ENCODE measurements at regions not wholly inside any gene's neighbourhood (a gene's known extent, or its start where the extent isn't known, plus 50 kb on each side); places are given as distances from the start of the nearest gene placed in this dataset.

DNA sequence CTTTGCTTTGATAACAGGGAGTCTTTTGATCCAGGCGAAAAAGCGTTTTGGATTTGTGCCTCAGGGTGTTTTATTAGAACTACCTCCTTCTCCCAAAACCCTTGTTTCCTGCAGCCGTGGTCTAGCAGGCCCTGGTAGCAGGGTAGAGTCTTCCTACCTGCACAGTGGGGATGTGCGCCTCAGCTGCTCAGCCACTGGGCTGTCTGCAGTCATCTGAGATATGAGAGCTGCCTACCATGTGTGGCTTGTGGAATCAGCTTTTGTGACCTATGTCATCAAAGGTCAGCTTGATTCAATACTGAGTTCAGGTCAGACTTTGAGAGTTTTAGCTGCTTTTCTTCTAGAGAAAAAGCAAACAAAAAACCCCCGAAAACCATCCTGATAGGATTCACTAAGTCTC, 279.5 kb downstream of the CLIC5 start:
- Histone ChIP-seq H3K9ac (ENCODE audit: low read depth, low read length) (no peak overlapping the region), H3K36me3 (ENCODE audit: insufficient read depth, low read length) (no peaks in the 10 kb centered on the region), H3K4me3 (ENCODE audit: low read length) (no peak overlapping the region), H3K4me2 (ENCODE audit: low read length) (no peak overlapping the region), H3K9me3 (replicated peaks; ENCODE audit: low read length) (no peaks in the 10 kb centered on the region), H3K4me1 (ENCODE audit: control insufficient read depth, insufficient read depth, low read length) (no peaks in the 10 kb centered on the region), H3K27me3 (ENCODE audit: control insufficient read depth, insufficient read depth, low read length) (peaks cover 12% of the 10 kb centered on the region)

DNA sequence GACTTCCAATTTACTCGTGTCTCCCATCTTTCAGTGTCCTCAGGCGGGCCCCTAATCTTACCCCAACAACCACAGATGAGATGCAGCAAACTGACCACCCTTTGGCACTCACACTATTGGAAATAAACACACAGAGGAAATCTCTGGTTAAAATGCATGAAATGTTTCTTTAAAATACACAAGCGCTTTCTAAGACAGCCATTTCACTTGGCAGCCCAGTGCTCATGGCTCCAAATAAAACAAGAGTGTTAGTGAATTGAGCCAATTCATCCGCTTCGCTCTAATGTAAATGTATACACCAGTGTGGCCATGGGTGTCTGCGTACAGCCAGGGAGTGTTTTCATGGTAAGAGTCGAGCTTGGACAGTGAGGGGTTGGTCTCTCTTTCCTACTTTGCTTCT, 282.9 kb downstream of the CLIC5 start:
- Histone ChIP-seq H3K4me1 (ENCODE audit: control insufficient read depth, insufficient read depth, low read length) (no peaks in the 10 kb centered on the region), H3K4me2 (ENCODE audit: low read length) (no peak overlapping the region), H3K27me3 (ENCODE audit: control insufficient read depth, insufficient read depth, low read length) (peaks cover 12% of the 10 kb centered on the region), H3K4me3 (ENCODE audit: low read length) (no peak overlapping the region), H3K9me3 (replicated peaks; ENCODE audit: low read length) (no peaks in the 10 kb centered on the region), H3K36me3 (ENCODE audit: insufficient read depth, low read length) (no peaks in the 10 kb centered on the region), H3K9ac (ENCODE audit: low read depth, low read length) (no peak overlapping the region)

DNA sequence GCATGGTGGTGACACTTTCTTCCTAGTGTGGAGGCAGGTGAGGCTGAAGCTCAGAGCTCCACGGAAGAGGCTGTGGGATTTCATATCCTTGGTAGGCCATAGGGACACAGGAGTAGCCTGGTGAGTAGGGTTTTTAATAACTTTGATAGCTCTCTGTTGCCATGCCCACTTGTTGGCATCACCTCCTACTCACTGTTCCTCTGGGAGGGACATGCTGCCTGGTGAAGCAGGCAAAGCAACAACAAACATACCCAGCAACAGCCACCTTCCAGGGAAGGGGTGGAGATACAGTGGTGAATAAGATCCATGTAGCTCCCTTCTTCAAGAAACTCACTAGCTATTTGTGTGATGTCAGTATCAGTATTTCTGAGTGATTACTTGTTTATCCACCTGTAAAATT, 285.4 kb downstream of the CLIC5 start:
- Histone ChIP-seq H3K27me3 (ENCODE audit: control insufficient read depth, insufficient read depth, low read length) (peaks cover 12% of the 10 kb centered on the region), H3K4me2 (ENCODE audit: low read length) (no peak overlapping the region), H3K9me3 (replicated peaks; ENCODE audit: low read length) (no peaks in the 10 kb centered on the region), H3K9ac (ENCODE audit: low read depth, low read length) (no peak overlapping the region), H3K4me1 (ENCODE audit: control insufficient read depth, insufficient read depth, low read length) (no peaks in the 10 kb centered on the region), H3K36me3 (ENCODE audit: insufficient read depth, low read length) (no peaks in the 10 kb centered on the region), H3K4me3 (ENCODE audit: low read length) (no peak overlapping the region)

DNA sequence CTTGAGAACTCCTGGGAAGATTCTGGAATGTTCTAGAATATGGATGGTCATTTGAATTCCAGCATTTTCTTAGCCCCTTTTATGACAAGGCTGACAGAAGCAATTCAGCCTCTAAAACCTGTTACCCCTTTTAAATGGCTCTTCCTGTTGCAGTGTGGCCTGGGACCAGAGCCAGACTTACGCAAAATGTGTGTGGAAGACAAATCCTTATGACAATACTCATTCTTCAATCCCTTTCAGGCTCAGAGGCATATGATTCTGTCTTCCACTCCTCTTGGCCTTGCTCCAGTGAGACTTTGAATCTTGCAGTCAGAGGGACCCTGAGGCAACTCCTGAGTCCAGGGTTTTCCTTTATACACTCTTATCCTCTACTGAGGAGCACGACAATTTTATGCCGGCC, 287.0 kb downstream of the CLIC5 start:
- H3K27me3 ChIP-seq (ENCODE audit: control insufficient read depth, insufficient read depth, low read length), result no peaks in the 10 kb centered on the region
- peaks cover 3% of the 10 kb centered on the region for H3K4me1 ChIP-seq (ENCODE audit: control insufficient read depth, insufficient read depth, low read length)

GRCh38 chr6:45727819-45728449, 287.7 kb downstream of the CLIC5 start:
- H3K36me3 ChIP-seq (ENCODE audit: insufficient read depth, low read length), result no peaks in the 10 kb centered on the region
- H3K9ac ChIP-seq (ENCODE audit: low read depth, low read length), result no peak overlapping the region
- H3K9me3 ChIP-seq (replicated peaks; ENCODE audit: low read length), result no peaks in the 10 kb centered on the region
- H3K4me3 ChIP-seq (ENCODE audit: low read length), result no peak overlapping the region
- no peak overlapping the region for H3K4me2 ChIP-seq (ENCODE audit: low read length)
- peaks cover 3% of the 10 kb centered on the region for H3K4me1 ChIP-seq (ENCODE audit: control insufficient read depth, insufficient read depth, low read length)
- H3K27me3 ChIP-seq (ENCODE audit: control insufficient read depth, insufficient read depth, low read length), result no peaks in the 10 kb centered on the region

More for the DNA sequence above, 287.0 kb downstream of the CLIC5 start:
- Histone ChIP-seq H3K36me3 (ENCODE audit: insufficient read depth, low read length) (no peaks in the 10 kb centered on the region), H3K4me3 (ENCODE audit: low read length) (no peak overlapping the region), H3K9me3 (replicated peaks; ENCODE audit: low read length) (no peaks in the 10 kb centered on the region), H3K9ac (ENCODE audit: low read depth, low read length) (no peak overlapping the region), H3K4me2 (ENCODE audit: low read length) (no peak overlapping the region)

- no peak overlapping the region for H3K4me3 ChIP-seq (ENCODE audit: low read length)
- H3K4me2 ChIP-seq (ENCODE audit: low read length), result no peak overlapping the region
- H3K27me3 ChIP-seq (ENCODE audit: control insufficient read depth, insufficient read depth, low read length), result no peaks in the 10 kb centered on the region
- no peaks in the 10 kb centered on the region for H3K9me3 ChIP-seq (replicated peaks; ENCODE audit: low read length)
- H3K36me3 ChIP-seq (ENCODE audit: insufficient read depth, low read length), result no peaks in the 10 kb centered on the region
- H3K4me1 ChIP-seq (ENCODE audit: control insufficient read depth, insufficient read depth, low read length), result peaks cover 3% of the 10 kb centered on the region
- no peak overlapping the region for H3K9ac ChIP-seq (ENCODE audit: low read depth, low read length)
Observed at GRCh38 chr6:45727228-45727627, 288.4 kb downstream of the CLIC5 start.

DNA sequence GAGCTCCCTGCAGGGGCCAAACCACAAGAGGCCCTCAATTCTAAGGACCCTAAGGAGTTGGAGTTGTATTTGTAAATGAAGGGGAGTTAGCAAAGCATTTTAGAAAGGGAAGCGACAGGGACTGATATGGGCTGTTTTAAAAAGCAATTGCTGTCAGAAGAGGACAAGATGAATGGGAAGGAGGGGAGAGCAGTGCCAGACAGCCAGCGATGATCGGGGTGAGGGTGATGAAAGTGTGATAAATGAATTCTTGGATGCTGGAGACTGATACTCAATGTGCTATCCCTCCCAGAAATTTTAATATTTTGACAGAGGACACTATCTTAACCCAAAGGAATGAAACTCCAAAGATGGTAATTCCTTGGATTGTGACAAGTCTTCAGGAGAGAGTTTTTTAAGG, 289.2 kb downstream of the CLIC5 start:
- Histone ChIP-seq H3K9ac (ENCODE audit: low read depth, low read length) (no peak overlapping the region), H3K4me1 (ENCODE audit: control insufficient read depth, insufficient read depth, low read length) (peaks cover 3% of the 10 kb centered on the region), H3K4me2 (ENCODE audit: low read length) (no peak overlapping the region), H3K4me3 (ENCODE audit: low read length) (no peak overlapping the region), H3K36me3 (ENCODE audit: insufficient read depth, low read length) (no peaks in the 10 kb centered on the region), H3K27me3 (ENCODE audit: control insufficient read depth, insufficient read depth, low read length) (no peaks in the 10 kb centered on the region), H3K9me3 (replicated peaks; ENCODE audit: low read length) (no peaks in the 10 kb centered on the region)

- H3K4me3 ChIP-seq (ENCODE audit: low read length), result no peak overlapping the region
Observed at GRCh38 chr6:45724511-45724910, 291.1 kb downstream of the CLIC5 start.

GRCh38 chr6:45724027-45724426, 291.6 kb downstream of the CLIC5 start:
- Histone ChIP-seq H3K9me3 (replicated peaks; ENCODE audit: low read length) (no peaks in the 10 kb centered on the region), H3K4me1 (ENCODE audit: control insufficient read depth, insufficient read depth, low read length) (peaks cover 8% of the 10 kb centered on the region), H3K4me2 (ENCODE audit: low read length) (no peak overlapping the region), H3K27me3 (ENCODE audit: control insufficient read depth, insufficient read depth, low read length) (no peaks in the 10 kb centered on the region), H3K4me3 (ENCODE audit: low read length) (no peak overlapping the region), H3K36me3 (ENCODE audit: insufficient read depth, low read length) (no peaks in the 10 kb centered on the region), H3K9ac (ENCODE audit: low read depth, low read length) (no peak overlapping the region)

More at GRCh38 chr6:45724511-45724910, 291.1 kb downstream of the CLIC5 start:
- no peaks in the 10 kb centered on the region for H3K9me3 ChIP-seq (replicated peaks; ENCODE audit: low read length)
- no peaks in the 10 kb centered on the region for H3K36me3 ChIP-seq (ENCODE audit: insufficient read depth, low read length)
- no peak overlapping the region for H3K4me2 ChIP-seq (ENCODE audit: low read length)
- H3K4me1 ChIP-seq (ENCODE audit: control insufficient read depth, insufficient read depth, low read length), result peaks cover 3% of the 10 kb centered on the region
- no peak overlapping the region for H3K9ac ChIP-seq (ENCODE audit: low read depth, low read length)
- no peaks in the 10 kb centered on the region for H3K27me3 ChIP-seq (ENCODE audit: control insufficient read depth, insufficient read depth, low read length)

GRCh38 chr6:45722876-45723275, 292.8 kb downstream of the CLIC5 start:
- Histone ChIP-seq H3K4me3 (ENCODE audit: low read length) (no peak overlapping the region), H3K9me3 (replicated peaks; ENCODE audit: low read length) (no peaks in the 10 kb centered on the region), H3K4me1 (ENCODE audit: control insufficient read depth, insufficient read depth, low read length) (peaks cover 19% of the 10 kb centered on the region), H3K36me3 (ENCODE audit: insufficient read depth, low read length) (no peaks in the 10 kb centered on the region), H3K27me3 (ENCODE audit: control insufficient read depth, insufficient read depth, low read length) (no peaks in the 10 kb centered on the region), H3K9ac (ENCODE audit: low read depth, low read length) (no peak overlapping the region), H3K4me2 (ENCODE audit: low read length) (no peak overlapping the region)

- H3K9me3 ChIP-seq (replicated peaks; ENCODE audit: low read length), result no peaks in the 10 kb centered on the region
- H3K36me3 ChIP-seq (ENCODE audit: insufficient read depth, low read length), result no peaks in the 10 kb centered on the region
- no peak overlapping the region for H3K4me2 ChIP-seq (ENCODE audit: low read length)
- H3K4me3 ChIP-seq (ENCODE audit: low read length), result no peak overlapping the region
- peaks cover 21% of the 10 kb centered on the region for H3K4me1 ChIP-seq (ENCODE audit: control insufficient read depth, insufficient read depth, low read length)
- H3K9ac ChIP-seq (ENCODE audit: low read depth, low read length), result no peak overlapping the region
- no peaks in the 10 kb centered on the region for H3K27me3 ChIP-seq (ENCODE audit: control insufficient read depth, insufficient read depth, low read length)
Observed at GRCh38 chr6:45721665-45722064, 294.0 kb downstream of the CLIC5 start.

DNA sequence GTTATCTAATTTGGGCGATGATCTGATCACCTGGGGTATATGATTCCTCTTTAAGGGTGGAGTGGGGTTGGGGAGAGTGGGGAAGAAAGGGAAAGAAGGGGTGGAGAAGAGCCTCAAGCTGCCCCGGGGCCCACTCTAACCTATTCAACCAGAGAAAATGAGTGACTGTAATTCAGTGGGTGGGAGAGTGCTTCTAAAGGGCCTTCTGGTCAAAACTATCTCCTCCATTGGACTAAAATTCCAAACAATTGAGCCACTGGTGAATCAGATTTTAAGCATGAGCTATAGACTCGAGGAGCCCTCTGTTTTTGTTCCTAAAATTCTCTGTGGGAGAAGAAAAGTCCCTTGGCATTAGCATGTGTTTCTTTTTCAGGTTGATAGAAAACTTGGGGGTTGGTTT, 296.8 kb downstream of the CLIC5 start:
- no peaks in the 10 kb centered on the region for H3K9me3 ChIP-seq (replicated peaks; ENCODE audit: low read length)
- H3K4me2 ChIP-seq (ENCODE audit: low read length), result peak overlapping the region; percentile 11
- H3K4me3 ChIP-seq (ENCODE audit: low read length), result no peak overlapping the region
- peaks cover 31% of the 10 kb centered on the region for H3K4me1 ChIP-seq (ENCODE audit: control insufficient read depth, insufficient read depth, low read length)
- H3K36me3 ChIP-seq (ENCODE audit: insufficient read depth, low read length), result no peaks in the 10 kb centered on the region
- H3K9ac ChIP-seq (ENCODE audit: low read depth, low read length), result peak overlapping the region; percentile 6
- no peaks in the 10 kb centered on the region for H3K27me3 ChIP-seq (ENCODE audit: control insufficient read depth, insufficient read depth, low read length)
